H9 (cell line): ENCODE measurements at regions not wholly inside any gene's neighbourhood (a gene's known extent, or its start where the extent isn't known, plus 50 kb on each side); places are given as distances from the start of the nearest gene placed in this dataset.

Source experiments
- DNase-seq: peaks from one replicate; pipeline ENCODE4 v3.0.0-alpha.2; 2017
- H2AFZ ChIP-seq: one replicate; pipeline ENCODE4 v1.6.1; 2013; ENCODE audit warnings: mild to moderate bottlenecking, low read length, control low read depth, moderate library complexity
- H2AK5ac ChIP-seq: 2 replicates; pipeline ENCODE4 v1.6.1; 2013; ENCODE audit warnings: low read length, control low read depth, mixed read lengths; ENCODE audit not compliant: insufficient read length
- H2BK120ac ChIP-seq: one replicate; pipeline ENCODE4 v1.6.1; 2013; ENCODE audit warnings: low read depth, mild to moderate bottlenecking, low read length, control low read depth, inconsistent platforms; ENCODE audit not compliant: poor library complexity, severe bottlenecking
- H2BK12ac ChIP-seq: 2 replicates; pipeline ENCODE4 v1.6.1; 2013; ENCODE audit warnings: low read length, control low read depth, mixed read lengths, low read depth; ENCODE audit not compliant: insufficient read length
- H2BK15ac ChIP-seq: 2 replicates; pipeline ENCODE4 v1.6.1; 2013; ENCODE audit warnings: low read depth, low read length, control low read depth
- H2BK20ac ChIP-seq: one replicate; pipeline ENCODE4 v1.6.1; 2013; ENCODE audit warnings: low read depth, mild to moderate bottlenecking, low read length, control low read depth, inconsistent platforms; ENCODE audit not compliant: poor library complexity, severe bottlenecking
- H2BK5ac ChIP-seq: 2 replicates; pipeline ENCODE4 v1.6.1; 2013; ENCODE audit warnings: low read length, control low read depth, mixed read lengths; ENCODE audit not compliant: insufficient read length
- H3K14ac ChIP-seq: 2 replicates; pipeline ENCODE4 v1.6.1; 2013; ENCODE audit warnings: low read length, control low read depth; ENCODE audit not compliant: insufficient read depth
- H3K18ac ChIP-seq: 2 replicates; pipeline ENCODE4 v1.6.1; 2013; ENCODE audit warnings: low read depth, mild to moderate bottlenecking, mixed read lengths, low read length, control low read depth; ENCODE audit not compliant: insufficient read length
- H3K23ac ChIP-seq: 2 replicates; pipeline ENCODE4 v1.6.1; 2013; ENCODE audit warnings: low read length, control low read depth, mixed read lengths, low read depth; ENCODE audit not compliant: insufficient read length
- H3K23me2 ChIP-seq: 2 replicates; pipeline ENCODE4 v1.6.1; 2013; ENCODE audit warnings: low read depth, mild to moderate bottlenecking, mixed read lengths, low read length, control low read depth; ENCODE audit not compliant: insufficient read length, poor library complexity, severe bottlenecking
- H3K27ac ChIP-seq: 2 replicates; pipeline ENCODE4 v1.5.1; 2013; ENCODE audit warnings: low read length, control low read depth, mixed read lengths, low read depth; ENCODE audit not compliant: insufficient read length
- H3K27me3 ChIP-seq: 2 replicates; pipeline ENCODE4 v1.6.1; 2013; ENCODE audit warnings: low read length, control low read depth, inconsistent platforms; ENCODE audit not compliant: insufficient read depth
- H3K4ac ChIP-seq: 2 replicates; pipeline ENCODE4 v1.6.1; 2013; ENCODE audit warnings: low read depth, mild to moderate bottlenecking, control low read depth, inconsistent platforms, low read length, moderate library complexity
- H3K4me1 ChIP-seq: 2 replicates; pipeline ENCODE4 v1.6.1; 2013; ENCODE audit warnings: low read length, control low read depth, inconsistent platforms; ENCODE audit not compliant: insufficient read depth
- H3K4me2 ChIP-seq: 2 replicates; pipeline ENCODE4 v1.6.1; 2013; ENCODE audit warnings: low read length, control low read depth, mixed read lengths; ENCODE audit not compliant: insufficient read length, insufficient read depth
- H3K56ac ChIP-seq: 2 replicates; pipeline ENCODE4 v1.6.1; 2013; ENCODE audit warnings: low read depth, mild to moderate bottlenecking, mixed read lengths, low read length, control low read depth; ENCODE audit not compliant: insufficient read length
- H3K79me1 ChIP-seq: 2 replicates; pipeline ENCODE4 v1.6.1; 2013; ENCODE audit warnings: low read depth, mild to moderate bottlenecking, moderate library complexity, low read length, control low read depth, inconsistent platforms; ENCODE audit not compliant: insufficient read depth, poor library complexity, severe bottlenecking
- H3K79me2 ChIP-seq: 2 replicates; pipeline ENCODE4 v1.6.1; 2013; ENCODE audit warnings: low read length, control low read depth, inconsistent platforms; ENCODE audit not compliant: insufficient read depth
- H3K9ac ChIP-seq: 2 replicates; pipeline ENCODE4 v1.6.1; 2013; ENCODE audit warnings: low read length, control low read depth, mixed read lengths; ENCODE audit not compliant: insufficient read length; ENCODE audit errors: extremely low read depth
- H3K9me3 ChIP-seq: one replicate; pipeline ENCODE4 v1.6.1; 2013; ENCODE audit warnings: low read depth, low read length, inconsistent platforms; ENCODE audit not compliant: control insufficient read depth
- H3T11ph ChIP-seq: one replicate; pipeline ENCODE4 v1.6.1; 2013; ENCODE audit warnings: mild to moderate bottlenecking, low read length, control low read depth, inconsistent platforms
- H4K20me1 ChIP-seq: one replicate; pipeline ENCODE4 v1.6.1; 2013; ENCODE audit not compliant: control insufficient read depth, insufficient read length, insufficient read depth
- H4K5ac ChIP-seq: 2 replicates; pipeline ENCODE4 v1.6.1; 2013; ENCODE audit warnings: low read depth, mild to moderate bottlenecking, mixed read lengths, low read length, control low read depth; ENCODE audit not compliant: insufficient read length
- H4K8ac ChIP-seq: replicated peaks from 2 replicates; pipeline ENCODE4 v1.6.1; 2013; ENCODE audit warnings: low read length, control low read depth, mixed read lengths, low read depth; ENCODE audit not compliant: insufficient read length
- H4K91ac ChIP-seq: 2 replicates; pipeline ENCODE4 v1.6.1; 2013; ENCODE audit warnings: low read depth, mild to moderate bottlenecking, moderate library complexity, mixed read lengths, low read length, control low read depth; ENCODE audit not compliant: insufficient read length
- H3K27ac Mint-ChIP-seq, 3 experiments: 2 replicates in 2 of 3; 3 replicates in 1 of 3; pipeline ENCODE4 v1.8.0; 2020 to 2021; ENCODE audit warnings: mixed read lengths in 3 of 3, mild to moderate bottlenecking in 1 of 3, moderate library complexity in 1 of 3
- H3K27me3 Mint-ChIP-seq: 2 replicates; pipeline ENCODE4 v1.8.0; 2021; ENCODE audit warnings: low read depth, mild to moderate bottlenecking, moderate library complexity, mixed read lengths
- H3K36me3 Mint-ChIP-seq, 3 experiments: 2 replicates in 2 of 3; 3 replicates in 1 of 3; pipeline ENCODE4 v1.8.0; 2020 to 2021; ENCODE audit warnings: low read depth in 3 of 3, mixed read lengths in 3 of 3; ENCODE audit not compliant: insufficient read depth in 1 of 3
- H3K4me1 Mint-ChIP-seq, 2 experiments: 2 replicates each; pipeline ENCODE4 v1.8.0; 2020; ENCODE audit warnings: mixed read lengths in 2 of 2
- H3K4me3 Mint-ChIP-seq, 2 experiments: 2 replicates in 1 of 2; 3 replicates in 1 of 2; pipeline ENCODE4 v1.8.0; 2020 to 2021; ENCODE audit warnings: mild to moderate bottlenecking in 2 of 2, mixed read lengths in 2 of 2, moderate library complexity in 1 of 2
- H3K9me3 Mint-ChIP-seq, 2 experiments: 2 replicates in 1 of 2; 3 replicates in 1 of 2; pipeline ENCODE4 v1.8.0; 2020; ENCODE audit warnings: mild to moderate bottlenecking in 2 of 2, mixed read lengths in 2 of 2, moderate library complexity in 1 of 2
- TF ChIP-seq, protein P1 (sequence below): fragments of 200-600 bp; sonication (generic); conservative IDR thresholded peaks from 3 replicates; pipeline ENCODE4 v1.8.0; 2021; ENCODE audit warnings: antibody characterized with exemption, mild to moderate bottlenecking

DNA sequence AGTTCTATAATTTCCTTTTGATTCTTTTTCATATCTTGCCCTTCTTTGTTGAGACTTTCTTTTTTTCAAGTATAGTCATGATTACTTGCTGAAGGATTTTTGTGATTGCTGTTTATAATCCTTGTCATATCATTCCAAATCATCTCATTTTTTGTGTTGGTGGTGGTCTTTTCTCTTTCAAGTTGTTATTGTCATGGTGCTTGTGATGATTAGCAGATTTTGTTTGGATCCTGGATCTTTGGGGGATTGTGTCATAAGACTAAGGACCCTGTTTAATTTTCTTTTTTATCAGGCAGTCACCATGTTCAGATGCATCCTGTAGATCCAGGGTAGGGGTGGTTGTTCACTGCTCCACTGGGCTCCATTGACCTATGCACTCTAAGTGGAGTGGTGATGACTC, 254.4 kb upstream of the FOXF1 start:
- Histone ChIP-seq H2BK20ac (no peak overlapping the region), H3K4ac (no peak overlapping the region), H3K79me2 (no peaks in the 10 kb centered on the region; the same call in 1 of the 2 replicates), H4K5ac (peak overlapping the region; percentile 33), H2BK15ac (no peak overlapping the region), H2AFZ (no peak overlapping the region), H4K8ac (no peak overlapping the region), H2AK5ac (peak overlapping the region; percentile 55), H3K4me1 (no peaks in the 10 kb centered on the region; the same call in 1 of the 2 replicates), H3K9me3 (no peaks in the 10 kb centered on the region), H3K56ac (peak overlapping the region; percentile 33), H3K23me2 (no peaks in the 10 kb centered on the region), H3K27ac (no peak overlapping the region), H2BK5ac (no peak overlapping the region), H3K18ac (no peak overlapping the region), H2BK120ac (no peak overlapping the region), H3K14ac (no peak overlapping the region), H3K79me1 (no peaks in the 10 kb centered on the region), H3K27me3 (no peaks in the 10 kb centered on the region; the same call in 1 of the 2 replicates), H4K20me1 (peaks cover 3% of the 10 kb centered on the region), H3T11ph (no peak overlapping the region), H3K4me2 (no peak overlapping the region), H3K23ac (no peak overlapping the region), H3K9ac (no peak overlapping the region), H2BK12ac (no peak overlapping the region), H4K91ac (peak overlapping the region; percentile 68)
- H3K4me1 Mint-ChIP-seq = no peaks in the 10 kb centered on the region; a peak in 1 of 4 replicates
- TF ChIP-seq, protein P1, sequence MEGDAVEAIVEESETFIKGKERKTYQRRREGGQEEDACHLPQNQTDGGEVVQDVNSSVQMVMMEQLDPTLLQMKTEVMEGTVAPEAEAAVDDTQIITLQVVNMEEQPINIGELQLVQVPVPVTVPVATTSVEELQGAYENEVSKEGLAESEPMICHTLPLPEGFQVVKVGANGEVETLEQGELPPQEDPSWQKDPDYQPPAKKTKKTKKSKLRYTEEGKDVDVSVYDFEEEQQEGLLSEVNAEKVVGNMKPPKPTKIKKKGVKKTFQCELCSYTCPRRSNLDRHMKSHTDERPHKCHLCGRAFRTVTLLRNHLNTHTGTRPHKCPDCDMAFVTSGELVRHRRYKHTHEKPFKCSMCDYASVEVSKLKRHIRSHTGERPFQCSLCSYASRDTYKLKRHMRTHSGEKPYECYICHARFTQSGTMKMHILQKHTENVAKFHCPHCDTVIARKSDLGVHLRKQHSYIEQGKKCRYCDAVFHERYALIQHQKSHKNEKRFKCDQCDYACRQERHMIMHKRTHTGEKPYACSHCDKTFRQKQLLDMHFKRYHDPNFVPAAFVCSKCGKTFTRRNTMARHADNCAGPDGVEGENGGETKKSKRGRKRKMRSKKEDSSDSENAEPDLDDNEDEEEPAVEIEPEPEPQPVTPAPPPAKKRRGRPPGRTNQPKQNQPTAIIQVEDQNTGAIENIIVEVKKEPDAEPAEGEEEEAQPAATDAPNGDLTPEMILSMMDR = no peak
- DNase-seq = no peak
- peaks cover 16% of the 10 kb centered on the region for H3K27me3 Mint-ChIP-seq
- H3K36me3 Mint-ChIP-seq = no peaks in the 10 kb centered on the region; a peak in 1 of 7 replicates
- peaks cover 0 to 3% of the 10 kb centered on the region in 2 experiments; a peak in 2 of 5 replicates for H3K9me3 Mint-ChIP-seq
- H3K27ac Mint-ChIP-seq = no peak overlapping the region
- H3K4me3 Mint-ChIP-seq = no peak overlapping the region
